Esophagus (tissue), 2 donors: ENCODE measurements at regions not wholly inside any gene's neighbourhood (a gene's known extent, or its start where the extent isn't known, plus 50 kb on each side); places are given as distances from the start of the nearest gene placed in this dataset.

Source experiments
- H3K27ac ChIP-seq, 2 donors: one replicate each; pipeline ENCODE4 v1.5.1; 2013; ENCODE audit warnings: low read depth in 2 of 2, mild to moderate bottlenecking in 2 of 2, inconsistent platforms in 1 of 2, low read length in 1 of 2, moderate library complexity in 1 of 2
- H3K27me3 ChIP-seq, 2 donors: one replicate each; pipeline ENCODE4 v1.6.1; 2013; ENCODE audit warnings: low read length in 2 of 2, control low read depth in 1 of 2, mild to moderate bottlenecking in 1 of 2; ENCODE audit not compliant: insufficient read depth in 2 of 2, control insufficient read depth in 1 of 2
- H3K36me3 ChIP-seq, 2 donors: one replicate each; pipeline ENCODE4 v1.6.1; 2013; ENCODE audit warnings: low read length in 1 of 2; ENCODE audit not compliant: control insufficient read depth in 2 of 2, insufficient read depth in 2 of 2
- H3K4me1 ChIP-seq, 2 donors: one replicate each; pipeline ENCODE4 v1.6.1; 2013; ENCODE audit warnings: low read length in 1 of 2; ENCODE audit not compliant: control insufficient read depth in 2 of 2, insufficient read depth in 2 of 2
- H3K4me3 ChIP-seq, 2 donors: one replicate each; pipeline ENCODE4 v1.5.1; 2013; ENCODE audit warnings: low read length in 2 of 2, mild to moderate bottlenecking in 2 of 2, low read depth in 1 of 2, moderate library complexity in 1 of 2
- H3K9me3 ChIP-seq, 2 donors: one replicate each; pipeline ENCODE4 v1.6.1; 2013; ENCODE audit warnings: mild to moderate bottlenecking in 2 of 2, low read depth in 1 of 2, low read length in 1 of 2, moderate library complexity in 1 of 2; ENCODE audit not compliant: control insufficient read depth in 2 of 2, insufficient read depth in 1 of 2
- WGBS, 2 donors: extraction: QIAGEN DNeasy Blood & Tissue Kit; methylation state at CpG; one replicate each; pipeline ENCODE4 v1.1.7; 2013; 5-methylcytosine and 5-hydroxymethylcytosine counted together
- donor health status: healthy with polysubstance abuse.
- donor health status: Bipolar disorder and iron deficiency.

DNA sequence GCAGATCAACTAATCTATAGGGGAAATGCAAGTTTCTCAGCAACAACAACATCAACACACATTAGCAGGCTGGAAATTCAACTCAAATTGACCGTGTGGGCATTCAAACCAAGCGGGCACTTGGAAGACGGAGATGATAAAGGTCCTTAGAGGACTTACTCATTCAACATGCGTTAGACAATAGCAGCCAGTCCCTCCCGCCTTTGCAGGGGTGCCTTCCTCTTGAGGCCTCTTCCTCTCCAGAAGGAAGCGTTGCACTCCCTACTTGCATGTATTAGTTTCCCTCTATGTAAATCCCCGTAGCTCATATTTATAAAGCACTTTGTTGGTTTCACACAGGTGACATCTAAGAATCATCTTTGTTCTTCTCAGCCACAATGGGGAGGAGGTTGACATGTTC lies 300.8 kb upstream of the STXBP5 start:
- Histone ChIP-seq H3K9me3 (no peaks in the 10 kb centered on the region), H3K4me1 (no peaks in the 10 kb centered on the region), H3K4me3 (no peak overlapping the region), H3K36me3 (no peaks in the 10 kb centered on the region), H3K27me3 (no peaks in the 10 kb centered on the region), H3K27ac (no peak overlapping the region)
- WGBS, 2 donors, result 87 to 92% methylated on average over 7 of the region's 7 CpGs

DNA sequence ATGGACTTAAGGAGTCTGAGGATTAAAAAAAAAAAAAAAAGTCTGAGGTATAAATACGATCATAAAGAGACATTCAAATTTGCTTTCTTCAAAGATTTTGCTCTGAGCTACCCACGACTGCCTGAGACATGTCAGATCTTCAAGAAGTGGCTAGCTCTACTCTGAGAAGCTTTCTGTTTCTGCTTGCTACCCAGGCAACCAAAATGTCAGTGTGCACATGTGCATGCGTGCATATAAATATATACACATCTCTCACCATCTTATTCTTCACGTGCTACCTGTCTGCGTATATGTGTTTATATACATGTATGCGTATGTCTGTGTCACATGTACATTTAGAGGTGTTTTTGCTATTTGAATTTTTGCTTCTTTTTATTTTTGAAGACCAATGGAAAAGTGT lies 299.6 kb upstream of the STXBP5 start:
- H3K36me3 ChIP-seq, result no peaks in the 10 kb centered on the region
- no peaks in the 10 kb centered on the region for H3K9me3 ChIP-seq
- H3K4me1 ChIP-seq, result no peaks in the 10 kb centered on the region
- no peak overlapping the region for H3K4me3 ChIP-seq
- H3K27ac ChIP-seq, result no peak overlapping the region
- H3K27me3 ChIP-seq, result no peaks in the 10 kb centered on the region
- WGBS, 2 donors, result 58 to 75% methylated on average over 6 of the region's 6 CpGs

DNA sequence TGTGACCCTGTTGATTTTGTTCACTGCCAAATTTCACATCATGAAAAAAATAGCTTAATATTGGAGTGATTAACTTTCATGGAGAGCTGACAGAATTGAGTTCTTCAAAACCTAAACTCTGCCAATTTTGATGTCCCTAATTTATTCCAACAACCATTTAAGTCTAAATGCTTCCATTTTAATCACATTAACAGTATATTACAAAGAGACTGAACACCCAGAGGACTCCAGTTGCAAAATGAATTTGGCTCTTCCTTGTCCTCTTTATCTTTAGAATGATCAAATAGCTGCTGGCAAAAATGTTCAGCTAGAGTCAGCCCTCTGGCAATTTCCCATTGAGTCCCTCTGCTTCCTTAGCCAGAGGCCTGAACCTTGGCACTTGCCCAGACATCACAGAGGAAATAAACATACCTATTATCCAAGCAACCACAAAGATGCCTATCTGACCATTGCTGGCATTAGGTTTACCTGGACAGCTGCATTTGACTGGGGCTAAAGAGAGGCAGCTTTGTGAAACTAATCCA lies 299.0 kb upstream of the STXBP5 start:
- Histone ChIP-seq H3K4me1 (no peaks in the 10 kb centered on the region), H3K9me3 (no peaks in the 10 kb centered on the region), H3K36me3 (no peaks in the 10 kb centered on the region), H3K4me3 (no peak overlapping the region), H3K27me3 (no peaks in the 10 kb centered on the region), H3K27ac (no peak overlapping the region)

DNA sequence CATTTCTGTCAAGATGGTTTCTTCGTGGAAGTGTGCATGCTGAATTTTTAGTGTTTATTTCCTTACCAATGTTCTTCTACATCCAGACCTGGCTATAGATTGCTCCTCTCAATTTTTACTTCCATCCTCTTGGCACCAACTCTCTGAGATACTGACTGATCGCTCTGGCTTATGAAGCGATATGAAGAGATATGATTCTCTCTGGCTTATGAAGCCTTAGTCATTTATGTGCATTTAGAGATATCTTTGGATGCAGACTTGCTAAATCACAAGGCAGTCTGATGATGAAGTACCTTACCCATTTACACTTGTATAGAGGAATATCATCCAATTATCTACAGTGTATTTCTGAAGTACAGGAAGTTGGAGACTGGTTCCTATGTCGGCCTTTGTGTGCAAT lies 295.4 kb upstream of the STXBP5 start:
- Histone ChIP-seq H3K27me3 (no peaks in the 10 kb centered on the region), H3K9me3 (no peaks in the 10 kb centered on the region), H3K36me3 (no peaks in the 10 kb centered on the region), H3K27ac (no peak overlapping the region), H3K4me1 (no peaks in the 10 kb centered on the region), H3K4me3 (no peak overlapping the region)
- 90 to 94% methylated on average over 4 of the region's 4 CpGs for WGBS, 2 donors

DNA sequence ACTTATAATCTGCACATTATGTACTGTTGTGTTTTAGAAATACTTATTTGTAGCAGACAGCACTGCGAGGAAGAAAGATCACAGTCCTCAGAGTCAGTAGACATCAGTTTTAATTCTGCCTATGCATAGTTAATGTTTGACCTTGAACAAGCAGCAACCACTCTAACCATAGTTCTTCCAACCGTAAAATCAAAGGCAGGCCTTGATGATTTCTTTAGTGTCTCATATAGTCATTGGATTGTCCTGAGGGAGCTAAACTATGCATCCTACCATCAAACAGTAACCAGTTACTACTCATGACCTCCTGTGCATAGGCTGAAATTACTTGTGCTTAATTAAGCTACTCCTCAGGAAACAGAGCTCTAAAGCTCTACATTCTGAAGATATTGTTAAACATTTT lies 294.8 kb upstream of the STXBP5 start:
- no peaks in the 10 kb centered on the region for H3K36me3 ChIP-seq
- no peaks in the 10 kb centered on the region for H3K9me3 ChIP-seq
- 92 to 96% methylated on average over 2 of the region's 2 CpGs for WGBS, 2 donors
- H3K4me3 ChIP-seq, result no peak overlapping the region
- H3K27me3 ChIP-seq, result no peaks in the 10 kb centered on the region
- H3K27ac ChIP-seq, result no peak overlapping the region
- no peaks in the 10 kb centered on the region for H3K4me1 ChIP-seq

DNA sequence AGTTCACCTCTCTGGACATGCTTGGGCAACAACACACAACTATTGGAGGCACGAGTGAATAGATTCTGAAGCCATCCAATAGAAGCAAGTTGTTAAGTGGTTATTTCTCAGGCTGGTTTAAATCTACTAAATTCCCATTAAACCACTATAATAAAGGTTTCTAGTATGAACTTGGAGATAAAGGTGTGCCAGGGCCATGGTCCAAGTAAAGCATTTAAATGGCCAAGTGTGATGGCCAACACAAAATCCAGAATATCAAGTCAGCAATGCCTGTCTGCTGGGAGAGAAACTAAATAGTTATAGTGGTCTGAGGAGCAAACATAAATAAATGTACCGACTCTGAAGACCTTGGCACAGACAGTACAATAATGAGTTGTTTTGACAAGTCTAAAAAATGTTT lies 294.3 kb upstream of the STXBP5 start:
- Histone ChIP-seq H3K36me3 (no peaks in the 10 kb centered on the region), H3K4me1 (no peaks in the 10 kb centered on the region), H3K9me3 (no peaks in the 10 kb centered on the region), H3K27me3 (no peaks in the 10 kb centered on the region), H3K27ac (no peak overlapping the region), H3K4me3 (no peak overlapping the region)
- WGBS, 2 donors, result 42 to 57% methylated on average over 2 of the region's 2 CpGs

DNA sequence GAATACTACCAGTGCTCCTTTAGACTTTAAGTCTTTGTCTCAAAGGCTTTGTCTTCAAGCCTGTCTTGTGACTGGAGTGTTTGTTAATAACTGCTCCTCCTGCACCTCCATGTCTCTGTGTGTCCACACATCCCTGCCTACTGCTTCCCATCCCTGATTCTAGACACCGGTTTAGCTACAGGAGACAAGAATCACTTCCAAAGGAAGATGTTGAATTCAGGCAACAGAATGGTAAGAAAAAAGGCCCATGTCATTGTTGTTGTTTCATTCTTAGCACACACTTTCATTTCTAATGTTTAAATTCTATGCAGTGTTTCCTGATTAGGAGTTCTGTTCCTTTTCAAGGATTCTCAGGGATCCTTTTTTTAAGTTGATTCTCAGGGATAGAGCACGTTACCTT lies 293.6 kb upstream of the STXBP5 start:
- H3K36me3 ChIP-seq, result no peaks in the 10 kb centered on the region
- 92 to 94% methylated on average over 2 of the region's 2 CpGs for WGBS, 2 donors
- H3K27ac ChIP-seq, result peak overlapping the region in 1 of 2 donors; percentile 61

DNA sequence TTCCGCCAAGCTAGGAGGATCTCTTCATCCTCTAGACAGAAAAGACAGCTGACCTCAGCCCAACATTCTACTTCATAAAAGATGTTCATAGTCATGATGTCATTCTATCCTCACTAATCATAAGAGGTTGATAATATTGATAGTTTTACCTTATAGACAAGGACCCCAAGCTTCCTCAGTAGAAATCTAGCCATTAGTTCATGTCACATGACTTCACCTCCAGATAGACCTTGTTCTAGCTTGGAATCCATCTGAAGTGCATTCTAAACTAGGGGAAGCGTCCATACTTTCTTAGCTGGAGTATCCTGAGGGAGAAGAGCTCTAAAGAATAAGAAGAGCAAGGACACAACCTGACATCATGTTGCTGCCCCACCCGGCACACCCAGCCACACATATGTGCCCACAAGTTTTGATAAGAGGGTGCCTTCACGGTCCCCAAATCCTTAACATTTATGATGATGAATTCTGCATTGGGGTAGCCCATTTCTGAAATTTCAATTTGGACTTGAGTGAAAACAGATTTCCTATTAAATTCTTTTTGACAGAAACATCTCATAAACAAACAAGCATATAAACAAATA lies 292.5 kb upstream of the STXBP5 start:
- 93 to 96% methylated on average over 4 of the region's 4 CpGs for WGBS, 2 donors
- Histone ChIP-seq H3K27me3 (no peaks in the 10 kb centered on the region), H3K4me1 (no peaks in the 10 kb centered on the region), H3K4me3 (no peak overlapping the region), H3K9me3 (no peaks in the 10 kb centered on the region), H3K36me3 (no peaks in the 10 kb centered on the region), H3K27ac (no peak overlapping the region)

More for the DNA sequence above, 293.6 kb upstream of the STXBP5 start:
- H3K9me3 ChIP-seq, result no peaks in the 10 kb centered on the region
- H3K27me3 ChIP-seq, result no peaks in the 10 kb centered on the region
- no peak overlapping the region for H3K4me3 ChIP-seq
- no peaks in the 10 kb centered on the region for H3K4me1 ChIP-seq

DNA sequence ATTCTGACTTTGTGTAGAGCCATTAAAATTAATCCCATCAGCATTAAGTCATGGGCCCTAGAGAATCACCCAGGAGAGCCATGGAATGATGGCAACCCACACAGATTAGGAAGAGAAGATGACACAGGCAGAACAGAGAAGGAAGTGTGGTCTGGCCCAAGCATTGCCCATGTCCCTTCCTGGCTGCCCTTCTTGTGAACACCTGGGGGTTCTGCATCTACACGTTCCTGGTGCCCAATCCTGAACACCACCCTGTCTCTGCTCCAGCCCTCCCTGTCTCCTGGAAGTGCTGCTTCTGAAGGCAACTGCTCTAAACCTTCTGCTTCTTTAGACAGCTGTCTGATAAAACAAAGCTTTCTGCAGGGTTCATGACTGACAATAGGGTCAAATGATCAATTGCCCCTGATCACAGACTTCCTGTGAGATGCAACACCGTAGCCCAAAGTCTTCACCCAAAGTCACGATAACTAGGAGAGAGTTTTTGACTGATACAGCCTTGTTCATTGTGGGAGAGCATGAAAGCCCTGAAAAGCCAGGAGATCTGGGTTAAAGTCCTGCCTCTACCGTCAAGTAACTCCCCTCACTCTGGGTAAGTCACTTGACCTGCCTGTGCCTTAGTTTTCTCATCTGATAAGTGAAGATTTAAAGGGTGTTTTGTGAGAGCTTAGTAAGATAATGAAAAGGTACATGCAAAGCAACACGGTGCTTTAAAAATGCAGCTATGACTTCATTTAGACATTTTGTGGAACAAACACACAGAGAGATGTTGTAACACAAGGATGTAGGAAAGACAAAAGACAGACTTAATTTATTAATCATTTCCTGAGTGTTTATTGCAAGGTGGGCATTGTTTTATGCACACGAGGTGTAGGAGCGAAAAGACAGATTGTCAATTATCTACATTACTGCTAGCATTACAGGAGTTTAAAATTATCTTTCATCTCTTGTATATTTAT lies 291.2 kb upstream of the STXBP5 start:
- Histone ChIP-seq H3K27ac (peak overlapping the region; percentile 64 to 71), H3K36me3 (no peaks in the 10 kb centered on the region), H3K4me1 (no peaks in the 10 kb centered on the region), H3K27me3 (no peaks in the 10 kb centered on the region), H3K4me3 (peak overlapping the region in 1 of 2 donors; percentile 41), H3K9me3 (no peaks in the 10 kb centered on the region)
- WGBS, 2 donors, result 64 to 71% methylated on average over 7 of the region's 7 CpGs
